ENCODE measurements at regions not wholly inside any gene's neighbourhood (a gene's known extent, or its start where the extent isn't known, plus 50 kb on each side); places are given as distances from the start of the nearest gene placed in this dataset.

- intact Hi-C loops (cut with micrococcal nuclease): no loop called here
- H3K27me3 Mint-ChIP-seq (ENCODE audit: insufficient read depth, unreplicated experiment): no peaks in the 10 kb centered on the region
- CTCF ChIA-PET: interaction anchor here (0.5 to 1.0 kb wide), 3 partner anchors 35 to 1068 kb away, joined by 3 to 5 read pairs (median 3); no protein-coding TSS in a partner anchor
- peak overlapping the region; percentile 24 for H3K27ac Mint-ChIP-seq (ENCODE audit: low read depth, unreplicated experiment)
- POLR2A ChIA-PET: no interaction called here
- no peak overlapping the region for H3K4me3 Mint-ChIP-seq (ENCODE audit: unreplicated experiment)
- no peaks in the 10 kb centered on the region for H3K9me3 Mint-ChIP-seq (ENCODE audit: unreplicated experiment)
- no peaks in the 10 kb centered on the region for H3K36me3 Mint-ChIP-seq (ENCODE audit: insufficient read depth, unreplicated experiment)
- no peak for DNase-seq (ENCODE audit: unreplicated experiment)
- no TSS peak for BruUV-seq (replicated peaks)
- peaks cover 14% of the 10 kb centered on the region for H3K4me1 Mint-ChIP-seq (ENCODE audit: insufficient read depth, unreplicated experiment)
- TF ChIP-seq, protein P1, sequence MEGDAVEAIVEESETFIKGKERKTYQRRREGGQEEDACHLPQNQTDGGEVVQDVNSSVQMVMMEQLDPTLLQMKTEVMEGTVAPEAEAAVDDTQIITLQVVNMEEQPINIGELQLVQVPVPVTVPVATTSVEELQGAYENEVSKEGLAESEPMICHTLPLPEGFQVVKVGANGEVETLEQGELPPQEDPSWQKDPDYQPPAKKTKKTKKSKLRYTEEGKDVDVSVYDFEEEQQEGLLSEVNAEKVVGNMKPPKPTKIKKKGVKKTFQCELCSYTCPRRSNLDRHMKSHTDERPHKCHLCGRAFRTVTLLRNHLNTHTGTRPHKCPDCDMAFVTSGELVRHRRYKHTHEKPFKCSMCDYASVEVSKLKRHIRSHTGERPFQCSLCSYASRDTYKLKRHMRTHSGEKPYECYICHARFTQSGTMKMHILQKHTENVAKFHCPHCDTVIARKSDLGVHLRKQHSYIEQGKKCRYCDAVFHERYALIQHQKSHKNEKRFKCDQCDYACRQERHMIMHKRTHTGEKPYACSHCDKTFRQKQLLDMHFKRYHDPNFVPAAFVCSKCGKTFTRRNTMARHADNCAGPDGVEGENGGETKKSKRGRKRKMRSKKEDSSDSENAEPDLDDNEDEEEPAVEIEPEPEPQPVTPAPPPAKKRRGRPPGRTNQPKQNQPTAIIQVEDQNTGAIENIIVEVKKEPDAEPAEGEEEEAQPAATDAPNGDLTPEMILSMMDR (IDR thresholded peaks at IDR 0.05; ENCODE audit: unreplicated experiment): no peak
These were observed 88.7 kb upstream of the PLXNC1 start for GRCh38 chr12:94059394-94060368.

DNA sequence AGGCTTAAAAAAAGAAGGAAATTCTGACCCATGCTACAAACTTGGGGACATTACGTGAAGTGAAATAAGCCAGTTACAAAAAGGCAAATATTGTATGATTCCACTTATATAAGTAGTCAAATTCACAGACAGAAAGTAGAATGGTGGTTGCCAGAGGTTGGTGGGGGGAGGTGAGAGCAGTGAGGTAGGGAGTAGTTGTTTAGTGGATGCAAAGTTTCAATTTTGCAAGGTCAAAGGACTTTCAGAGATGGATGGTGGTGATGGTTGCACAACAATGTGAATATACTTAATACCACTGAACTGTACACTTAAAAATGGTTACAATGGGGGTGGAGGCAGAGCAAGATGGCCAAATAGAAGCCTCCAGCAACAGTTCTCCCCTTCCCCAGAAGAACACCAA, 86.2 kb upstream of the PLXNC1 start:
- intact Hi-C loops (cut with micrococcal nuclease): no loop called here
- Mint-ChIP-seq H3K4me1 (ENCODE audit: insufficient read depth, unreplicated experiment) (peaks cover 13% of the 10 kb centered on the region), H3K4me3 (ENCODE audit: unreplicated experiment) (no peak overlapping the region), H3K36me3 (ENCODE audit: insufficient read depth, unreplicated experiment) (no peaks in the 10 kb centered on the region), H3K27me3 (ENCODE audit: insufficient read depth, unreplicated experiment) (no peaks in the 10 kb centered on the region), H3K27ac (ENCODE audit: low read depth, unreplicated experiment) (no peak overlapping the region), H3K9me3 (ENCODE audit: unreplicated experiment) (peaks cover 7% of the 10 kb centered on the region)
- no TSS peak for BruUV-seq (replicated peaks)
- no peak for DNase-seq (ENCODE audit: unreplicated experiment)
- TF ChIP-seq, protein P1 (IDR thresholded peaks at IDR 0.05; ENCODE audit: unreplicated experiment): no peak
- ChIA-PET POLR2A (no interaction called here), CTCF (no interaction called here)

DNA sequence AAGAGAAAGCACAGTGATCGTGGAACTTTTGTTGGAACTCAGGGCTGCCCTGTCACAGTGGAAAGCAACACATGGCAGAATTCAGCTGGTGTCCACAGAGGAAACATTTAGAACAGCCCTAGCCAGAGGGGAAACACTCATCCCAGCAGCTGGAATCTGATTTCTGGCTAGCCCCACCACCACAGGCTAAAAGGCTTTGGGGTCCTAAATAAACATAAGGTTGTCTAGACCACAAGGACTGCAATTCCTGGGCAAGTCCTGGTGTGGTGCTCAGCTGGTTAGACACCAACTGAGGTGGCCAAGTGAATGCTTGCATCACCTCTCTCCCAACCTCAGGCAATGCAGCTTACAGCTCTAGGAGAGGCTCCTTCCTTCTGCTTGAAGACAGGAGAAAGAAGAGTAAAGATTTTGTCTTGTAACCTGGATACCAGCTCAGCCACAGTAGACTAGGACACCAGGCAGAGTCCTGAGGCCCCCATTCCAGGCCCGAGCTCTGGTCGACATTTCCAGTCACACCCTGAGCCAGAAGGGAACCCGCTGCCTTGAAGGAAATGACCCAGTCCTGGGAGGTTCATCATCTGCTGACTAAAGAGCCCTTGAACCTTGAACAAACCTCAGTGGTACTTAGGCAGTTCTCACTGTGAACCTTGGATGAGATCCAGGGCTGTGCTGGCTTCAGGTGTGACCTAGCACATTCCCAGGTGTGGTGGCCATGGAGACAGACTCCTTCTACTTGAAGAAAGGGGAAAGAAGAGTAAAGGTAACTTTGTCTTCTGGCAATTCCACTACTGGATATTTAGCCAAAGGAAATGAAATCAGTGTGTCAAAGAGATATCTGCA, 85.4 kb upstream of the PLXNC1 start:
- intact Hi-C loops (cut with micrococcal nuclease): no loop called here
- BruUV-seq (replicated peaks): no TSS peak
- CTCF ChIA-PET: interaction anchor here (0.5 to 1.3 kb wide), 2 partner anchors 12 to 203 kb away, joined by 4 read pairs; no protein-coding TSS in a partner anchor

More for the DNA sequence above, 85.4 kb upstream of the PLXNC1 start:
- Mint-ChIP-seq H3K4me3 (ENCODE audit: unreplicated experiment) (no peak overlapping the region), H3K27me3 (ENCODE audit: insufficient read depth, unreplicated experiment) (no peaks in the 10 kb centered on the region), H3K36me3 (ENCODE audit: insufficient read depth, unreplicated experiment) (no peaks in the 10 kb centered on the region), H3K9me3 (ENCODE audit: unreplicated experiment) (peaks cover 7% of the 10 kb centered on the region), H3K27ac (ENCODE audit: low read depth, unreplicated experiment) (no peak overlapping the region), H3K4me1 (ENCODE audit: insufficient read depth, unreplicated experiment) (peaks cover 6% of the 10 kb centered on the region)
- TF ChIP-seq, protein P1 (IDR thresholded peaks at IDR 0.05; ENCODE audit: unreplicated experiment): no peak
- no peak for DNase-seq (ENCODE audit: unreplicated experiment)
- POLR2A ChIA-PET: interaction anchor here (0.7 kb wide), 1 partner anchor 40 kb away, joined by 3 read pairs; no protein-coding TSS in a partner anchor

Measured in MCF 10A (cell line).